Esophagus muscularis mucosa (tissue), 3 donors: ENCODE measurements at regions not wholly inside any gene's neighbourhood (a gene's known extent, or its start where the extent isn't known, plus 50 kb on each side); places are given as distances from the start of the nearest gene placed in this dataset.

Experiments used
- CTCF ChIP-seq, 3 experiments: fragments of 200-600 bp in 2 of 3; fragments of 450-650 bp in 1 of 3; sonication (generic) in 2 of 3; IDR thresholded peaks; one replicate each; pipeline ENCODE4 v1.5.1; 2017 to 2019; ENCODE audit warnings: antibody characterized with exemption in 3 of 3, mild to moderate bottlenecking in 2 of 3, moderate library complexity in 1 of 3
- POLR2A ChIP-seq: fragments of 450-650 bp; IDR thresholded peaks from one replicate; pipeline ENCODE4 v1.6.1; 2017; ENCODE audit warnings: antibody characterized with exemption, moderate library complexity, mild to moderate bottlenecking, low read depth
- POLR2AphosphoS5 ChIP-seq, 2 donors: sonication (generic); formaldehyde crosslinking; IDR thresholded peaks; one replicate each; pipeline ENCODE4 v1.6.1; 2017; ENCODE audit warnings: antibody characterized with exemption in 2 of 2

DNA sequence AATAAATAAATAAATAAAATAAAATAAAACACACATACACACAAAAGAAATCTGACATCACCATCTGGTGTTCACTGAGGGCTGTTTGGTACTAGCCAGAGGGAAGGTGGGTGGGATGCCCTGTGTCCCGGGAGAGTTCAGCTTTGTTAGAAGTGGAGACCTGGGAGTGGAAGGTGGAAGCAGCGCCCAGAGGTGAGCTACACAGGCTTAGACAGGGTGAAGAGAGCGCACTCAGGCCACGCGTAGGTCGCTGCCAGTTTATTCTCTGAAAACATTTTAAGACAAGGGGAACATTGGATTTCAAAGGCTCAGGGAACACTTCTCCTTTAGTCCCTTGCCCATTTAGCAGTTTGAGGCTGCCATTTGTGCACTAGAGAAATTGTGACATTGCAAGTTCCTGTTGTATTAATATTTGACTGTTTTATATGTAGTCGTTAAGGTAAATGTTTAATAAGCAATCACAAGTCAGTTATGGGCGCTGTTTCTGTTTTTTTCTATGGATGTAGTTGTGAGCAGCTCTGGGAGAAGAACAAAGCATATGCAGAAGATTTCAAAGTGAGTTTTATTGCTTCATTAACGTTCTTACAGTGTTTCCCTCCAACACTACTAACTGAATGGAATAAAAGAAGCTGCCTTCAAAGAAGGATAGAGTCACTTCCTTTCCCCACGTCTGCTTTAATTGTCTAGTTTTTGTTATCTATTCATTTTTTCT is 405.5 kb upstream of the NR3C2 start:
- TF ChIP-seq CTCF (IDR thresholded peaks at IDR 0.05) (no peak), POLR2A (no peak), POLR2AphosphoS5 (IDR thresholded peaks at IDR 0.05) (no peak)
